HCT116 (cell line): ENCODE measurements at regions not wholly inside any gene's neighbourhood (a gene's known extent, or its start where the extent isn't known, plus 50 kb on each side); places are given as distances from the start of the nearest gene placed in this dataset.

ENCODE experiments used
- ATAC-seq: fragments of 200-7000 bp; cut with Tn5 transposase; 2 replicates; pipeline ENCODE4 v1.9.1; 2020; ENCODE audit warnings: mild to moderate bottlenecking, moderate library complexity
- BruUV-seq: library from RNA; stranded (reverse); fragments of 400-500 nt; replicated peaks from 2 replicates; lab custom pipeline; 2021; lab: Mats Ljungman, UMichigan
- CTCF ChIA-PET: fragments of 300-600 bp; sonication (Branson Sonifier 250); formaldehyde crosslinking; loops from one replicate; lab custom pipeline; 2021; ENCODE audit warnings: antibody characterized with exemption; lab: Charles Lee
- POLR2A ChIA-PET: fragments of 300-600, 350-600 bp; sonication (Branson Sonifier 250); formaldehyde crosslinking; loops from one replicate; lab custom pipeline; 2021; ENCODE audit warnings: antibody characterized with exemption; lab: Charles Lee
- RAD21 ChIA-PET, 2 experiments: fragments of 300-600 bp; sonication (Branson Sonifier 250); formaldehyde crosslinking; loops; one replicate each; lab custom pipeline; 2023; ENCODE audit warnings: low total read pairs in 2 of 2; ENCODE audit not compliant: uncharacterized antibody in 2 of 2, unreplicated experiment in 2 of 2, low non-redundant PET in 1 of 2; lab: Charles Lee
- DNase-seq: peaks from one replicate; pipeline ENCODE4 v3.0.0-alpha.2; 2010; ENCODE audit warnings: low read depth, low spot score
- H2AFZ ChIP-seq: fragments of 200-600 bp; shearing (Covaris generic), sonication (generic); 2 replicates; pipeline ENCODE4 v1.6.1; 2017; ENCODE audit warnings: low read depth, mixed run types, mixed read lengths, antibody characterized with exemption, low read length; ENCODE audit not compliant: poor library complexity, severe bottlenecking
- H3K27ac ChIP-seq: 2 replicates; pipeline ENCODE4 v1.5.1; 2012; ENCODE audit warnings: low read depth, low read length
- H3K27me3 ChIP-seq: fragments of 200-600 bp; sonication (generic); 2 replicates; pipeline ENCODE4 v1.6.1; 2016; ENCODE audit warnings: mixed run types, low read length, mixed read lengths; ENCODE audit not compliant: insufficient read depth
- H3K36me3 ChIP-seq, 2 experiments: fragments of 200-500 bp in 1 of 2; fragments of 200-600 bp in 1 of 2; sonication (Bioruptor generic) in 1 of 2; sonication (generic) in 1 of 2; 2 replicates each; pipeline versions ENCODE4 v1.5.1 to v1.6.1; 2014 to 2016; ENCODE audit warnings: low read length in 2 of 2, inconsistent platforms in 1 of 2, mixed read lengths in 1 of 2, mixed run types in 1 of 2; ENCODE audit not compliant: insufficient read depth in 2 of 2, control insufficient read depth in 1 of 2
- H3K4me1 ChIP-seq, 2 experiments: fragments of 200-600 bp in 1 of 2; sonication (generic) in 1 of 2; 2 replicates each; pipeline versions ENCODE4 v1.5.1 to v1.6.1; 2012 to 2017; ENCODE audit warnings: low read length in 2 of 2, inconsistent platforms in 1 of 2, mild to moderate bottlenecking in 1 of 2, mixed read lengths in 1 of 2, mixed run types in 1 of 2, moderate library complexity in 1 of 2; ENCODE audit not compliant: insufficient read depth in 2 of 2, control insufficient read depth in 1 of 2
- H3K4me2 ChIP-seq: fragments of 200-600 bp; sonication (generic); 2 replicates; pipeline ENCODE4 v1.6.1; 2017; ENCODE audit warnings: mixed run types, low read length, mixed read lengths
- H3K4me3 ChIP-seq, 2 experiments: fragments of 200-600 bp in 1 of 2; sonication (generic) in 1 of 2; replicated peaks in 1 of 2; 2 replicates each; pipeline ENCODE4 v1.5.1; 2011 to 2016; ENCODE audit warnings: low read length in 2 of 2, control low read depth in 1 of 2, low read depth in 1 of 2, mild to moderate bottlenecking in 1 of 2, mixed read lengths in 1 of 2, mixed run types in 1 of 2
- H3K79me2 ChIP-seq: fragments of 200-600 bp; sonication (generic); 2 replicates; pipeline ENCODE4 v1.6.1; 2017; ENCODE audit warnings: mild to moderate bottlenecking, mixed run types, low read length, moderate library complexity, mixed read lengths; ENCODE audit not compliant: insufficient read depth
- H3K9ac ChIP-seq: fragments of 200-600 bp; sonication (generic); 2 replicates; pipeline ENCODE4 v1.6.1; 2016; ENCODE audit warnings: low read length, mixed read lengths
- H3K9me2 ChIP-seq: fragments of 200-600 bp; sonication (generic), shearing (Covaris generic); 2 replicates; pipeline ENCODE4 v1.6.1; 2017; ENCODE audit warnings: mixed run types, mild to moderate bottlenecking, moderate library complexity; ENCODE audit not compliant: insufficient read depth
- H3K9me3 ChIP-seq, 2 experiments: fragments of 200-500 bp in 1 of 2; fragments of 200-600 bp in 1 of 2; sonication (Bioruptor generic) in 1 of 2; sonication (generic) in 1 of 2; 2 replicates each; pipeline ENCODE4 v1.6.1; 2014 to 2017; ENCODE audit warnings: low read length in 2 of 2, mixed read lengths in 2 of 2, inconsistent platforms in 1 of 2, low read depth in 1 of 2, mild to moderate bottlenecking in 1 of 2, mixed run types in 1 of 2, moderate library complexity in 1 of 2; ENCODE audit not compliant: control insufficient read depth in 1 of 2, insufficient read depth in 1 of 2
- H4K20me1 ChIP-seq: fragments of 200-600 bp; sonication (generic), shearing (Covaris generic); 2 replicates; pipeline ENCODE4 v1.6.1; 2017; ENCODE audit warnings: mixed run types, mild to moderate bottlenecking, moderate library complexity; ENCODE audit not compliant: insufficient read depth
- CBX3 ChIP-seq: IDR thresholded peaks from 2 replicates; pipeline ENCODE4 v1.6.1; 2012; ENCODE audit warnings: low read depth
- ELF1 ChIP-seq: IDR thresholded peaks from 2 replicates; pipeline ENCODE4 v1.6.1; 2012; ENCODE audit warnings: low read depth, borderline replicate concordance
- EZH2 ChIP-seq: fragments of 200-600 bp; sonication (generic); IDR thresholded peaks from 2 replicates; pipeline ENCODE4 v1.6.1; 2017; ENCODE audit warnings: antibody characterized with exemption, mixed run types
- EZH2phosphoT487 ChIP-seq: fragments of 200-600 bp; IDR thresholded peaks from 2 replicates; pipeline ENCODE4 v1.6.1; 2018; ENCODE audit warnings: antibody characterized with exemption, borderline replicate concordance
- FOSL1 ChIP-seq: IDR thresholded peaks from 2 replicates; pipeline ENCODE4 v1.6.1; 2012; ENCODE audit warnings: low read depth
- POLR2A ChIP-seq: IDR thresholded peaks from 2 replicates; pipeline ENCODE4 v1.7.0; 2011; ENCODE audit warnings: borderline replicate concordance; ENCODE audit not compliant: insufficient read depth, insufficient read length; ENCODE audit errors: extremely low read depth
- POLR2AphosphoS5 ChIP-seq: IDR thresholded peaks from 2 replicates; pipeline ENCODE4 v1.6.1; 2011; ENCODE audit warnings: mild to moderate bottlenecking, low read depth, low read length, moderate library complexity
- RAD21 ChIP-seq: IDR thresholded peaks from 2 replicates; pipeline ENCODE4 v1.6.1; 2012; ENCODE audit warnings: low read depth, mild to moderate bottlenecking
- SP1 ChIP-seq: IDR thresholded peaks from 2 replicates; pipeline ENCODE4 v1.6.1; 2012; ENCODE audit warnings: low read depth
- SRF ChIP-seq: IDR thresholded peaks from 2 replicates; pipeline ENCODE4 v1.6.1; 2012; ENCODE audit warnings: low read depth
- TCF7L2 ChIP-seq: IDR thresholded peaks from 2 replicates; pipeline ENCODE4 v1.7.0; 2011; ENCODE audit warnings: borderline replicate concordance, inconsistent platforms; ENCODE audit not compliant: insufficient read depth, insufficient read length; ENCODE audit errors: extremely low read depth
- YY1 ChIP-seq: IDR thresholded peaks from 2 replicates; pipeline ENCODE4 v1.6.1; 2011; ENCODE audit warnings: low read length, low read depth, moderate library complexity, mild to moderate bottlenecking; ENCODE audit not compliant: insufficient replicate concordance; ENCODE audit errors: extremely low read depth
- ZNF274 ChIP-seq: fragments of 200-500 bp; sonication (Bioruptor generic); IDR thresholded peaks from 2 replicates; pipeline ENCODE4 v1.6.1; 2014; ENCODE audit warnings: mild to moderate bottlenecking, low read depth, low read length, inconsistent platforms
- intact Hi-C: fragments of 100-400 bp; cut with micrococcal nuclease; formaldehyde crosslinking; loops from 2 replicates; pipeline ENCODE4 v1.10.0; 2022
- TF ChIP-seq, protein P1 (sequence below): IDR thresholded peaks from 2 replicates; pipeline ENCODE4 v1.6.1; 2012
- TF ChIP-seq, protein P2 (sequence below): IDR thresholded peaks from 2 replicates; pipeline ENCODE4 v1.6.1; 2011; ENCODE audit warnings: mild to moderate bottlenecking, low read length, moderate library complexity; ENCODE audit not compliant: insufficient replicate concordance; ENCODE audit errors: extremely low read depth
- TF ChIP-seq, protein P3 (sequence below): IDR thresholded peaks from 2 replicates; pipeline ENCODE4 v1.6.1; 2012; ENCODE audit warnings: low read depth

DNA sequence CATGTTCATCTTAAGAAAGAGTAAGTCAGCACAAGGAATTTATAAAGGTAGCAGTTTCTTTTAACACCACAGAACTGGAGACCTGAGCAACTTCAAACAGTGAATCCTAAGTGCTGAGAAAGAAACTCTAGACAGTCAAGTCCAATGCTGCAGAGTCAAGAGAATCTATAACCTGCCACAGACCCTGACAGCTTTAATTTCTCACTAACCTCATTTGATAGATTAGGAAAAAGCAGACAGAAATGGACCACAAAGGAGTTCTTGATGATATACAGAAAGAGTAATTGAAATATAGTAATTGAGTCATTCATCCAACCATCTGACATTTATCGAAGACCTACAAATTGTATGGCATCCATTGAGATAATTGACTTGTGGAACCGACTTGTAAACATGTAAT lies 847.0 kb downstream of the SORCS1 start:
- Histone ChIP-seq H2AFZ (no peak overlapping the region), H3K36me3 (no peaks in the 10 kb centered on the region), H3K9me2 (no peaks in the 10 kb centered on the region), H4K20me1 (no peaks in the 10 kb centered on the region), H3K9ac (no peak overlapping the region), H3K4me3 (no peak overlapping the region), H3K27me3 (no peaks in the 10 kb centered on the region), H3K4me2 (no peak overlapping the region), H3K27ac (no peak overlapping the region), H3K4me1 (no peaks in the 10 kb centered on the region), H3K9me3 (peaks cover 35 to 36% of the 10 kb centered on the region in 2 experiments; a peak in 2 of 4 replicates), H3K79me2 (no peaks in the 10 kb centered on the region)
- no peak for ATAC-seq
- TF ChIP-seq EZH2 (no peak), TCF7L2 (no peak), EZH2phosphoT487 (no peak), RAD21 (no peak), POLR2A (no peak), POLR2AphosphoS5 (no peak), FOSL1 (no peak), YY1 (no peak), ZNF274 (no peak)
- TF ChIP-seq, protein P1, sequence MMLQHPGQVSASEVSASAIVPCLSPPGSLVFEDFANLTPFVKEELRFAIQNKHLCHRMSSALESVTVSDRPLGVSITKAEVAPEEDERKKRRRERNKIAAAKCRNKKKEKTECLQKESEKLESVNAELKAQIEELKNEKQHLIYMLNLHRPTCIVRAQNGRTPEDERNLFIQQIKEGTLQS = no peak
- DNase-seq = no peak
- ChIA-PET RAD21 (no interaction called here), POLR2A (no interaction called here), CTCF (no interaction called here)
- no TSS peak for BruUV-seq
- intact Hi-C loops = loop anchor here (1.0 kb wide), 1 partner anchor 23 kb away; no protein-coding TSS in a partner anchor

DNA sequence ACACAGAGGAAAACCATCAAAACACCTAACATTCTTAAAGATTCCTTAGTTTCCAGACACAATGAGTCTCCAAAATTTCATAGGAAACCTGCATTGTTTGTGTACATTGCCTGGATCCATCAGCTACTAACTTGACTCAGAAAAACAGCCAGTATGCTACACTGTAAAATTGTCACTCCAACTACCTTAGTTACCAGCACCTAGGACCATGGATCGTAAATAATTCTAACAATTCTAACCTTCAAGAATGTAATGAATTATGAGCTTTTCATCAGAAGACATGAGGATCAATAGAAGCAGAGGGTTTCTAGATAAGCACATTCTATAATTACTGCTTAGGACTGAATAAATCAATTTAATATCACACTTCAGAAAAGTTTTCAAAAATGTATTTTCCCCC lies 851.5 kb downstream of the SORCS1 start:
- ATAC-seq (no peak), DNase-seq (no peak)
- no TSS peak for BruUV-seq
- ChIA-PET POLR2A (no interaction called here), CTCF (no interaction called here), RAD21 (no interaction called here)
- Histone ChIP-seq H3K9me3 (peaks cover 36 to 50% of the 10 kb centered on the region in 2 experiments; a peak in 2 of 4 replicates), H3K27me3 (no peaks in the 10 kb centered on the region), H4K20me1 (no peaks in the 10 kb centered on the region), H3K9me2 (no peaks in the 10 kb centered on the region), H2AFZ (no peak overlapping the region), H3K9ac (no peak overlapping the region), H3K79me2 (no peaks in the 10 kb centered on the region), H3K36me3 (no peaks in the 10 kb centered on the region), H3K4me2 (no peak overlapping the region), H3K27ac (no peak overlapping the region), H3K4me1 (no peaks in the 10 kb centered on the region), H3K4me3 (no peak overlapping the region)
- intact Hi-C loops = no loop called here
- TF ChIP-seq ZNF274 (no peak), EZH2 (no peak), CBX3 (no peak), SP1 (no peak), ELF1 (no peak), SRF (no peak), YY1 (no peak)
- TF ChIP-seq, protein P2, sequence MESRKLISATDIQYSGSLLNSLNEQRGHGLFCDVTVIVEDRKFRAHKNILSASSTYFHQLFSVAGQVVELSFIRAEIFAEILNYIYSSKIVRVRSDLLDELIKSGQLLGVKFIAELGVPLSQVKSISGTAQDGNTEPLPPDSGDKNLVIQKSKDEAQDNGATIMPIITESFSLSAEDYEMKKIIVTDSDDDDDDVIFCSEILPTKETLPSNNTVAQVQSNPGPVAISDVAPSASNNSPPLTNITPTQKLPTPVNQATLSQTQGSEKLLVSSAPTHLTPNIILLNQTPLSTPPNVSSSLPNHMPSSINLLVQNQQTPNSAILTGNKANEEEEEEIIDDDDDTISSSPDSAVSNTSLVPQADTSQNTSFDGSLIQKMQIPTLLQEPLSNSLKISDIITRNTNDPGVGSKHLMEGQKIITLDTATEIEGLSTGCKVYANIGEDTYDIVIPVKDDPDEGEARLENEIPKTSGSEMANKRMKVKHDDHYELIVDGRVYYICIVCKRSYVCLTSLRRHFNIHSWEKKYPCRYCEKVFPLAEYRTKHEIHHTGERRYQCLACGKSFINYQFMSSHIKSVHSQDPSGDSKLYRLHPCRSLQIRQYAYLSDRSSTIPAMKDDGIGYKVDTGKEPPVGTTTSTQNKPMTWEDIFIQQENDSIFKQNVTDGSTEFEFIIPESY = no peak
- TF ChIP-seq, protein P3, sequence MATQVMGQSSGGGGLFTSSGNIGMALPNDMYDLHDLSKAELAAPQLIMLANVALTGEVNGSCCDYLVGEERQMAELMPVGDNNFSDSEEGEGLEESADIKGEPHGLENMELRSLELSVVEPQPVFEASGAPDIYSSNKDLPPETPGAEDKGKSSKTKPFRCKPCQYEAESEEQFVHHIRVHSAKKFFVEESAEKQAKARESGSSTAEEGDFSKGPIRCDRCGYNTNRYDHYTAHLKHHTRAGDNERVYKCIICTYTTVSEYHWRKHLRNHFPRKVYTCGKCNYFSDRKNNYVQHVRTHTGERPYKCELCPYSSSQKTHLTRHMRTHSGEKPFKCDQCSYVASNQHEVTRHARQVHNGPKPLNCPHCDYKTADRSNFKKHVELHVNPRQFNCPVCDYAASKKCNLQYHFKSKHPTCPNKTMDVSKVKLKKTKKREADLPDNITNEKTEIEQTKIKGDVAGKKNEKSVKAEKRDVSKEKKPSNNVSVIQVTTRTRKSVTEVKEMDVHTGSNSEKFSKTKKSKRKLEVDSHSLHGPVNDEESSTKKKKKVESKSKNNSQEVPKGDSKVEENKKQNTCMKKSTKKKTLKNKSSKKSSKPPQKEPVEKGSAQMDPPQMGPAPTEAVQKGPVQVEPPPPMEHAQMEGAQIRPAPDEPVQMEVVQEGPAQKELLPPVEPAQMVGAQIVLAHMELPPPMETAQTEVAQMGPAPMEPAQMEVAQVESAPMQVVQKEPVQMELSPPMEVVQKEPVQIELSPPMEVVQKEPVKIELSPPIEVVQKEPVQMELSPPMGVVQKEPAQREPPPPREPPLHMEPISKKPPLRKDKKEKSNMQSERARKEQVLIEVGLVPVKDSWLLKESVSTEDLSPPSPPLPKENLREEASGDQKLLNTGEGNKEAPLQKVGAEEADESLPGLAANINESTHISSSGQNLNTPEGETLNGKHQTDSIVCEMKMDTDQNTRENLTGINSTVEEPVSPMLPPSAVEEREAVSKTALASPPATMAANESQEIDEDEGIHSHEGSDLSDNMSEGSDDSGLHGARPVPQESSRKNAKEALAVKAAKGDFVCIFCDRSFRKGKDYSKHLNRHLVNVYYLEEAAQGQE = 0 out of 2 replicates have a peak, but pooled peaks have one; percentile 3
